Liver (tissue), 8 donors: ENCODE measurements at regions not wholly inside any gene's neighbourhood (a gene's known extent, or its start where the extent isn't known, plus 50 kb on each side); places are given as distances from the start of the nearest gene placed in this dataset.

Source experiments
- DNase-seq: peaks from one replicate; pipeline ENCODE4 v3.0.0-alpha.2; 2017; ENCODE audit warnings: low spot score
- H3K27ac ChIP-seq, 2 donors: one replicate each; pipeline ENCODE4 v1.7.0; 2013; ENCODE audit warnings: inconsistent platforms in 2 of 2, low read length in 2 of 2, control low read depth in 1 of 2, low read depth in 1 of 2, mild to moderate bottlenecking in 1 of 2
- H3K27me3 ChIP-seq, 4 donors: one replicate each; pipeline versions ENCODE4 v1.6.1 to v1.7.0; 2013; ENCODE audit warnings: low read length in 3 of 4, inconsistent platforms in 1 of 4, mild to moderate bottlenecking in 1 of 4, moderate library complexity in 1 of 4; ENCODE audit not compliant: control insufficient read depth in 4 of 4, insufficient read depth in 4 of 4
- H3K36me3 ChIP-seq, 4 donors: one replicate each; pipeline versions ENCODE4 v1.6.1 to v1.7.0; 2013; ENCODE audit warnings: low read length in 3 of 4, mild to moderate bottlenecking in 3 of 4, low read depth in 1 of 4, moderate library complexity in 1 of 4; ENCODE audit not compliant: control insufficient read depth in 4 of 4, insufficient read depth in 3 of 4
- H3K4me1 ChIP-seq, 4 donors: one replicate each; pipeline versions ENCODE4 v1.6.1 to v1.7.0; 2013; ENCODE audit warnings: low read length in 3 of 4, mild to moderate bottlenecking in 3 of 4, moderate library complexity in 1 of 4; ENCODE audit not compliant: control insufficient read depth in 4 of 4, insufficient read depth in 4 of 4
- H3K4me3 ChIP-seq, 3 donors: one replicate each; pipeline versions ENCODE4 v1.6.1 to v1.7.0; 2013; ENCODE audit warnings: low read length in 3 of 3, control low read depth in 1 of 3, low read depth in 1 of 3, mild to moderate bottlenecking in 1 of 3
- H3K9ac ChIP-seq, 2 donors: one replicate each; pipeline ENCODE4 v1.7.0; 2013; ENCODE audit warnings: low read length in 2 of 2, mild to moderate bottlenecking in 2 of 2, moderate library complexity in 2 of 2, control low read depth in 1 of 2, low read depth in 1 of 2
- H3K9me3 ChIP-seq, 4 donors: one replicate each; pipeline versions ENCODE4 v1.6.1 to v1.7.0; 2013; ENCODE audit warnings: low read length in 3 of 4; ENCODE audit not compliant: control insufficient read depth in 4 of 4
- ATF3 ChIP-seq: IDR thresholded peaks from 2 replicates; pipeline ENCODE4 v1.6.1; 2016; ENCODE audit warnings: antibody characterized with exemption
- CTCF ChIP-seq: fragments of 150-350 bp; IDR thresholded peaks from 2 replicates; pipeline ENCODE4 v1.5.1; 2017; ENCODE audit warnings: improper control_type of control experiment, low read depth, low read length; ENCODE audit not compliant: missing input control
- EGR1 ChIP-seq, 2 donors: IDR thresholded peaks; 2 replicates each; pipeline ENCODE4 v1.6.1; 2016 to 2018; ENCODE audit warnings: antibody characterized with exemption in 2 of 2, low read depth in 2 of 2
- FOXA1 ChIP-seq: IDR thresholded peaks from 2 replicates; pipeline ENCODE4 v1.6.1; 2016; ENCODE audit warnings: antibody characterized with exemption
- FOXA2 ChIP-seq: IDR thresholded peaks from 2 replicates; pipeline ENCODE4 v1.6.1; 2016; ENCODE audit warnings: antibody characterized with exemption
- GABPA ChIP-seq, 2 donors: IDR thresholded peaks in 1 of 2; conservative IDR thresholded peaks in 1 of 2; 2 replicates each; pipeline ENCODE4 v1.6.1; 2016; ENCODE audit warnings: antibody characterized with exemption in 2 of 2, mild to moderate bottlenecking in 1 of 2, moderate library complexity in 1 of 2
- HNF4A ChIP-seq, 2 donors: conservative IDR thresholded peaks; 2 replicates each; pipeline ENCODE4 v1.6.1; 2016; ENCODE audit warnings: antibody characterized with exemption in 2 of 2, mild to moderate bottlenecking in 2 of 2
- HNF4G ChIP-seq: IDR thresholded peaks from 2 replicates; pipeline ENCODE4 v1.6.1; 2016; ENCODE audit warnings: antibody characterized with exemption
- JUND ChIP-seq, 2 donors: IDR thresholded peaks; 2 replicates each; pipeline ENCODE4 v1.6.1; 2016; ENCODE audit warnings: antibody characterized with exemption in 2 of 2
- MAX ChIP-seq: IDR thresholded peaks from 2 replicates; pipeline ENCODE4 v1.6.1; 2016; ENCODE audit warnings: antibody characterized with exemption
- NR2F2 ChIP-seq: IDR thresholded peaks from 2 replicates; pipeline ENCODE4 v1.6.1; 2016; ENCODE audit warnings: antibody characterized with exemption
- RAD21 ChIP-seq, 2 donors: IDR thresholded peaks; 2 replicates each; pipeline ENCODE4 v1.6.1; 2016; ENCODE audit warnings: antibody characterized with exemption in 2 of 2, mild to moderate bottlenecking in 2 of 2
- REST ChIP-seq: IDR thresholded peaks from 2 replicates; pipeline ENCODE4 v1.6.1; 2016; ENCODE audit warnings: antibody characterized with exemption, mild to moderate bottlenecking
- RXRA ChIP-seq, 2 donors: IDR thresholded peaks; 2 replicates each; pipeline ENCODE4 v1.6.1; 2017 to 2018; ENCODE audit warnings: antibody characterized with exemption in 2 of 2, mild to moderate bottlenecking in 1 of 2
- SP1 ChIP-seq: IDR thresholded peaks from 2 replicates; pipeline ENCODE4 v1.6.1; 2018; ENCODE audit warnings: antibody characterized with exemption, mild to moderate bottlenecking
- TAF1 ChIP-seq: conservative IDR thresholded peaks from 2 replicates; pipeline ENCODE4 v1.6.1; 2016; ENCODE audit warnings: antibody characterized with exemption, mild to moderate bottlenecking
- YY1 ChIP-seq: IDR thresholded peaks from 2 replicates; pipeline ENCODE4 v1.6.1; 2016; ENCODE audit warnings: antibody characterized with exemption, mild to moderate bottlenecking
- ZBTB33 ChIP-seq: IDR thresholded peaks from 2 replicates; pipeline ENCODE4 v1.6.1; 2016; ENCODE audit warnings: antibody characterized with exemption
- WGBS: extraction: QIAGEN DNeasy Blood & Tissue Kit; methylation state at CpG from one replicate; pipeline ENCODE4 v1.1.7; 2013; 5-methylcytosine and 5-hydroxymethylcytosine counted together
- donor health status: healthy.
- donor health status: healthy.
- donor health status: healthy.
- donor health status: healthy.
- donor health status: healthy.

- 59% methylated on average over 2 of the region's 2 CpGs for whole genome bisulfite sequencing
- H3K27me3 ChIP-seq, result no peaks in the 10 kb centered on the region
- TF ChIP-seq FOXA2 (no peak), CTCF (no peak), SP1 (no peak), NR2F2 (no peak), ZBTB33 (no peak), MAX (no peak), RAD21 (IDR thresholded peaks at IDR 0.05) (no peak), YY1 (no peak), EGR1 (IDR thresholded peaks at IDR 0.05; ENCODE audit: low read depth in 2 of 2) (no peak), TAF1 (no peak), ATF3 (no peak), HNF4G (no peak), GABPA (IDR thresholded peaks at IDR 0.05 in 1 of 2, conservative IDR thresholded peaks at IDR 0.05 in 1 of 2) (no peak)
- no peaks in the 10 kb centered on the region for H3K9me3 ChIP-seq
- no peak overlapping the region for H3K27ac ChIP-seq
- no peak overlapping the region for H3K9ac ChIP-seq
- no peaks in the 10 kb centered on the region for H3K36me3 ChIP-seq
- no peaks in the 10 kb centered on the region for H3K4me1 ChIP-seq
- no peak overlapping the region for H3K4me3 ChIP-seq
- no peak for DNase-seq
Observed at GRCh38 chr18:30613467-30613801, 429.1 kb downstream of the DSC3 start.

GRCh38 chr18:30601541-30601940 lies 441.0 kb downstream of the DSC3 start:
- Histone ChIP-seq H3K4me3 (no peak overlapping the region), H3K4me1 (no peaks in the 10 kb centered on the region), H3K9me3 (no peaks in the 10 kb centered on the region), H3K27me3 (no peaks in the 10 kb centered on the region), H3K27ac (no peak overlapping the region), H3K36me3 (no peaks in the 10 kb centered on the region), H3K9ac (no peak overlapping the region)
- DNase-seq, result no peak
- no peak for TF ChIP-seq FOXA1
- no peak for TF ChIP-seq RXRA (IDR thresholded peaks at IDR 0.05)
- no peak for TF ChIP-seq REST
- TF ChIP-seq ZBTB33, result no peak
- no peak for TF ChIP-seq HNF4A (conservative IDR thresholded peaks at IDR 0.05)
- TF ChIP-seq FOXA2, result no peak
- no peak for TF ChIP-seq RAD21 (IDR thresholded peaks at IDR 0.05)
- TF ChIP-seq SP1, result no peak
- TF ChIP-seq TAF1, result no peak
- TF ChIP-seq EGR1 (IDR thresholded peaks at IDR 0.05; ENCODE audit: low read depth in 2 of 2), result no peak
- TF ChIP-seq CTCF, result no peak
- TF ChIP-seq GABPA (IDR thresholded peaks at IDR 0.05 in 1 of 2, conservative IDR thresholded peaks at IDR 0.05 in 1 of 2), result no peak
- TF ChIP-seq NR2F2, result no peak
- TF ChIP-seq ATF3, result no peak
- TF ChIP-seq JUND (IDR thresholded peaks at IDR 0.05), result no peak
- no peak for TF ChIP-seq YY1
- no peak for TF ChIP-seq HNF4G
- 52% methylated on average over 1 of the region's 1 CpG for WGBS
